MCF 10A (cell line): ENCODE measurements at regions not wholly inside any gene's neighbourhood (a gene's known extent, or its start where the extent isn't known, plus 50 kb on each side); places are given as distances from the start of the nearest gene placed in this dataset.

Experiments used
- BruUV-seq: library from RNA; stranded (reverse); fragments of 400-500 nt; replicated peaks from 2 replicates; lab custom pipeline; 2021; lab: Mats Ljungman, UMichigan
- CTCF ChIA-PET: fragments of 300-600 bp; sonication (Branson Sonifier 250); formaldehyde crosslinking; extraction: SDS; loops from one replicate; lab custom pipeline; 2021; ENCODE audit warnings: antibody characterized with exemption, inconsistent platforms; lab: Yijun Ruan, JAX
- POLR2A ChIA-PET: fragments of 300-600, 350-650 bp; sonication (Branson Sonifier 250); formaldehyde crosslinking; extraction: SDS; loops from one replicate; lab custom pipeline; 2020; ENCODE audit warnings: antibody characterized with exemption, inconsistent platforms; lab: Yijun Ruan, JAX
- DNase-seq: peaks from one replicate; pipeline ENCODE4 v3.0.0-alpha.2; 2018; ENCODE audit not compliant: unreplicated experiment
- H3K27ac Mint-ChIP-seq: one replicate; pipeline ENCODE4 v1.8.0; 2022; ENCODE audit warnings: mild to moderate bottlenecking, low read depth, mixed read lengths; ENCODE audit not compliant: unreplicated experiment
- H3K27me3 Mint-ChIP-seq: one replicate; pipeline ENCODE4 v1.8.0; 2022; ENCODE audit warnings: mixed read lengths; ENCODE audit not compliant: insufficient read depth, unreplicated experiment
- H3K36me3 Mint-ChIP-seq: one replicate; pipeline ENCODE4 v1.8.0; 2022; ENCODE audit warnings: mild to moderate bottlenecking, moderate library complexity, mixed read lengths; ENCODE audit not compliant: insufficient read depth, unreplicated experiment
- H3K4me1 Mint-ChIP-seq: one replicate; pipeline ENCODE4 v1.8.0; 2022; ENCODE audit warnings: mixed read lengths; ENCODE audit not compliant: insufficient read depth, unreplicated experiment
- H3K4me3 Mint-ChIP-seq: one replicate; pipeline ENCODE4 v1.8.0; 2022; ENCODE audit warnings: mild to moderate bottlenecking, moderate library complexity, mixed read lengths; ENCODE audit not compliant: unreplicated experiment
- H3K9me3 Mint-ChIP-seq: one replicate; pipeline ENCODE4 v1.8.0; 2022; ENCODE audit warnings: mixed read lengths; ENCODE audit not compliant: unreplicated experiment
- CTCF ChIP-seq: fragments of 200-600 bp; IDR thresholded peaks from one replicate; pipeline ENCODE4 v1.8.0; 2022; ENCODE audit warnings: antibody characterized with exemption, mild to moderate bottlenecking; ENCODE audit not compliant: unreplicated experiment
- intact Hi-C: fragments of 100-400 bp; cut with micrococcal nuclease; formaldehyde crosslinking; loops from 2 replicates; pipeline ENCODE4 v1.14.1; 2022

GRCh38 chr6:105951322-105951721 is 134.8 kb upstream of the PRDM1 start:
- no peaks in the 10 kb centered on the region for H3K9me3 Mint-ChIP-seq
- no peaks in the 10 kb centered on the region for H3K4me1 Mint-ChIP-seq
- no peak overlapping the region for H3K27ac Mint-ChIP-seq
- ChIA-PET CTCF (no interaction called here), POLR2A (interaction anchor here (1.0 kb wide), 1 partner anchor 11 kb away, joined by 4 read pairs; no protein-coding TSS in a partner anchor)
- DNase-seq = no peak
- BruUV-seq = no TSS peak
- no peaks in the 10 kb centered on the region for H3K27me3 Mint-ChIP-seq
- intact Hi-C loops = no loop called here
- H3K36me3 Mint-ChIP-seq = no peaks in the 10 kb centered on the region
- no peak overlapping the region for H3K4me3 Mint-ChIP-seq
- no peak for TF ChIP-seq CTCF

GRCh38 chr6:105949869-105950268 is 136.3 kb upstream of the PRDM1 start:
- intact Hi-C loops = no loop called here
- no peak overlapping the region for H3K27ac Mint-ChIP-seq
- no TSS peak for BruUV-seq
- no peak overlapping the region for H3K4me3 Mint-ChIP-seq
- no peak for TF ChIP-seq CTCF
- no peaks in the 10 kb centered on the region for H3K36me3 Mint-ChIP-seq
- peak; percentile 2 for DNase-seq
- no peaks in the 10 kb centered on the region for H3K4me1 Mint-ChIP-seq
- CTCF ChIA-PET = no interaction called here
- no peaks in the 10 kb centered on the region for H3K27me3 Mint-ChIP-seq
- H3K9me3 Mint-ChIP-seq = no peaks in the 10 kb centered on the region
- POLR2A ChIA-PET = no interaction called here

GRCh38 chr6:105943514-105943913 is 142.6 kb upstream of the PRDM1 start:
- BruUV-seq = no TSS peak
- Mint-ChIP-seq H3K27ac (no peak overlapping the region), H3K27me3 (no peaks in the 10 kb centered on the region), H3K4me1 (peaks cover 6% of the 10 kb centered on the region), H3K4me3 (no peak overlapping the region), H3K9me3 (no peaks in the 10 kb centered on the region), H3K36me3 (no peaks in the 10 kb centered on the region)
- intact Hi-C loops = no loop called here
- ChIA-PET POLR2A (interaction anchor here (0.6 kb wide), 1 partner anchor 103 kb away, joined by 3 read pairs; no protein-coding TSS in a partner anchor), CTCF (no interaction called here)
- no peak for TF ChIP-seq CTCF
- DNase-seq = no peak

GRCh38 chr6:105941621-105942412 is 144.3 kb upstream of the PRDM1 start:
- POLR2A ChIA-PET = interaction anchor here (0.6 kb wide), 1 partner anchor 46 kb away, joined by 4 read pairs; no protein-coding TSS in a partner anchor
- peak; percentile 67 for DNase-seq
- H3K4me3 Mint-ChIP-seq = no peak overlapping the region
- no peak overlapping the region for H3K27ac Mint-ChIP-seq
- no TSS peak for BruUV-seq
- H3K9me3 Mint-ChIP-seq = no peaks in the 10 kb centered on the region
- H3K27me3 Mint-ChIP-seq = no peaks in the 10 kb centered on the region
- peaks cover 6% of the 10 kb centered on the region for H3K4me1 Mint-ChIP-seq
- no peak for TF ChIP-seq CTCF
- no peaks in the 10 kb centered on the region for H3K36me3 Mint-ChIP-seq
- intact Hi-C loops = no loop called here
- CTCF ChIA-PET = no interaction called here
